H9 (cell line): ENCODE measurements at regions not wholly inside any gene's neighbourhood (a gene's known extent, or its start where the extent isn't known, plus 50 kb on each side); places are given as distances from the start of the nearest gene placed in this dataset.

Source experiments
- DNase-seq: peaks from one replicate; pipeline ENCODE4 v3.0.0-alpha.2; 2017
- H2AFZ ChIP-seq: one replicate; pipeline ENCODE4 v1.6.1; 2013; ENCODE audit warnings: mild to moderate bottlenecking, low read length, control low read depth, moderate library complexity
- H2AK5ac ChIP-seq: 2 replicates; pipeline ENCODE4 v1.6.1; 2013; ENCODE audit warnings: low read length, control low read depth, mixed read lengths; ENCODE audit not compliant: insufficient read length
- H2BK120ac ChIP-seq: one replicate; pipeline ENCODE4 v1.6.1; 2013; ENCODE audit warnings: low read depth, mild to moderate bottlenecking, low read length, control low read depth, inconsistent platforms; ENCODE audit not compliant: poor library complexity, severe bottlenecking
- H2BK12ac ChIP-seq: 2 replicates; pipeline ENCODE4 v1.6.1; 2013; ENCODE audit warnings: low read length, control low read depth, mixed read lengths, low read depth; ENCODE audit not compliant: insufficient read length
- H2BK15ac ChIP-seq: 2 replicates; pipeline ENCODE4 v1.6.1; 2013; ENCODE audit warnings: low read depth, low read length, control low read depth
- H2BK20ac ChIP-seq: one replicate; pipeline ENCODE4 v1.6.1; 2013; ENCODE audit warnings: low read depth, mild to moderate bottlenecking, low read length, control low read depth, inconsistent platforms; ENCODE audit not compliant: poor library complexity, severe bottlenecking
- H2BK5ac ChIP-seq: 2 replicates; pipeline ENCODE4 v1.6.1; 2013; ENCODE audit warnings: low read length, control low read depth, mixed read lengths; ENCODE audit not compliant: insufficient read length
- H3K14ac ChIP-seq: 2 replicates; pipeline ENCODE4 v1.6.1; 2013; ENCODE audit warnings: low read length, control low read depth; ENCODE audit not compliant: insufficient read depth
- H3K18ac ChIP-seq: 2 replicates; pipeline ENCODE4 v1.6.1; 2013; ENCODE audit warnings: low read depth, mild to moderate bottlenecking, mixed read lengths, low read length, control low read depth; ENCODE audit not compliant: insufficient read length
- H3K23ac ChIP-seq: 2 replicates; pipeline ENCODE4 v1.6.1; 2013; ENCODE audit warnings: low read length, control low read depth, mixed read lengths, low read depth; ENCODE audit not compliant: insufficient read length
- H3K23me2 ChIP-seq: 2 replicates; pipeline ENCODE4 v1.6.1; 2013; ENCODE audit warnings: low read depth, mild to moderate bottlenecking, mixed read lengths, low read length, control low read depth; ENCODE audit not compliant: insufficient read length, poor library complexity, severe bottlenecking
- H3K27ac ChIP-seq: 2 replicates; pipeline ENCODE4 v1.5.1; 2013; ENCODE audit warnings: low read length, control low read depth, mixed read lengths, low read depth; ENCODE audit not compliant: insufficient read length
- H3K27me3 ChIP-seq: 2 replicates; pipeline ENCODE4 v1.6.1; 2013; ENCODE audit warnings: low read length, control low read depth, inconsistent platforms; ENCODE audit not compliant: insufficient read depth
- H3K4ac ChIP-seq: 2 replicates; pipeline ENCODE4 v1.6.1; 2013; ENCODE audit warnings: low read depth, mild to moderate bottlenecking, control low read depth, inconsistent platforms, low read length, moderate library complexity
- H3K4me1 ChIP-seq: 2 replicates; pipeline ENCODE4 v1.6.1; 2013; ENCODE audit warnings: low read length, control low read depth, inconsistent platforms; ENCODE audit not compliant: insufficient read depth
- H3K4me2 ChIP-seq: 2 replicates; pipeline ENCODE4 v1.6.1; 2013; ENCODE audit warnings: low read length, control low read depth, mixed read lengths; ENCODE audit not compliant: insufficient read length, insufficient read depth
- H3K56ac ChIP-seq: 2 replicates; pipeline ENCODE4 v1.6.1; 2013; ENCODE audit warnings: low read depth, mild to moderate bottlenecking, mixed read lengths, low read length, control low read depth; ENCODE audit not compliant: insufficient read length
- H3K79me1 ChIP-seq: 2 replicates; pipeline ENCODE4 v1.6.1; 2013; ENCODE audit warnings: low read depth, mild to moderate bottlenecking, moderate library complexity, low read length, control low read depth, inconsistent platforms; ENCODE audit not compliant: insufficient read depth, poor library complexity, severe bottlenecking
- H3K79me2 ChIP-seq: 2 replicates; pipeline ENCODE4 v1.6.1; 2013; ENCODE audit warnings: low read length, control low read depth, inconsistent platforms; ENCODE audit not compliant: insufficient read depth
- H3K9ac ChIP-seq: 2 replicates; pipeline ENCODE4 v1.6.1; 2013; ENCODE audit warnings: low read length, control low read depth, mixed read lengths; ENCODE audit not compliant: insufficient read length; ENCODE audit errors: extremely low read depth
- H3K9me3 ChIP-seq: one replicate; pipeline ENCODE4 v1.6.1; 2013; ENCODE audit warnings: low read depth, low read length, inconsistent platforms; ENCODE audit not compliant: control insufficient read depth
- H3T11ph ChIP-seq: one replicate; pipeline ENCODE4 v1.6.1; 2013; ENCODE audit warnings: mild to moderate bottlenecking, low read length, control low read depth, inconsistent platforms
- H4K20me1 ChIP-seq: one replicate; pipeline ENCODE4 v1.6.1; 2013; ENCODE audit not compliant: control insufficient read depth, insufficient read length, insufficient read depth
- H4K5ac ChIP-seq: 2 replicates; pipeline ENCODE4 v1.6.1; 2013; ENCODE audit warnings: low read depth, mild to moderate bottlenecking, mixed read lengths, low read length, control low read depth; ENCODE audit not compliant: insufficient read length
- H4K8ac ChIP-seq: replicated peaks from 2 replicates; pipeline ENCODE4 v1.6.1; 2013; ENCODE audit warnings: low read length, control low read depth, mixed read lengths, low read depth; ENCODE audit not compliant: insufficient read length
- H4K91ac ChIP-seq: 2 replicates; pipeline ENCODE4 v1.6.1; 2013; ENCODE audit warnings: low read depth, mild to moderate bottlenecking, moderate library complexity, mixed read lengths, low read length, control low read depth; ENCODE audit not compliant: insufficient read length
- H3K27ac Mint-ChIP-seq, 3 experiments: 2 replicates in 2 of 3; 3 replicates in 1 of 3; pipeline ENCODE4 v1.8.0; 2020 to 2021; ENCODE audit warnings: mixed read lengths in 3 of 3, mild to moderate bottlenecking in 1 of 3, moderate library complexity in 1 of 3
- H3K27me3 Mint-ChIP-seq: 2 replicates; pipeline ENCODE4 v1.8.0; 2021; ENCODE audit warnings: low read depth, mild to moderate bottlenecking, moderate library complexity, mixed read lengths
- H3K36me3 Mint-ChIP-seq, 3 experiments: 2 replicates in 2 of 3; 3 replicates in 1 of 3; pipeline ENCODE4 v1.8.0; 2020 to 2021; ENCODE audit warnings: low read depth in 3 of 3, mixed read lengths in 3 of 3; ENCODE audit not compliant: insufficient read depth in 1 of 3
- H3K4me1 Mint-ChIP-seq, 2 experiments: 2 replicates each; pipeline ENCODE4 v1.8.0; 2020; ENCODE audit warnings: mixed read lengths in 2 of 2
- H3K4me3 Mint-ChIP-seq, 2 experiments: 2 replicates in 1 of 2; 3 replicates in 1 of 2; pipeline ENCODE4 v1.8.0; 2020 to 2021; ENCODE audit warnings: mild to moderate bottlenecking in 2 of 2, mixed read lengths in 2 of 2, moderate library complexity in 1 of 2
- H3K9me3 Mint-ChIP-seq, 2 experiments: 2 replicates in 1 of 2; 3 replicates in 1 of 2; pipeline ENCODE4 v1.8.0; 2020; ENCODE audit warnings: mild to moderate bottlenecking in 2 of 2, mixed read lengths in 2 of 2, moderate library complexity in 1 of 2
- TF ChIP-seq, protein P1 (sequence below): fragments of 200-600 bp; sonication (generic); conservative IDR thresholded peaks from 3 replicates; pipeline ENCODE4 v1.8.0; 2021; ENCODE audit warnings: antibody characterized with exemption, mild to moderate bottlenecking

DNA sequence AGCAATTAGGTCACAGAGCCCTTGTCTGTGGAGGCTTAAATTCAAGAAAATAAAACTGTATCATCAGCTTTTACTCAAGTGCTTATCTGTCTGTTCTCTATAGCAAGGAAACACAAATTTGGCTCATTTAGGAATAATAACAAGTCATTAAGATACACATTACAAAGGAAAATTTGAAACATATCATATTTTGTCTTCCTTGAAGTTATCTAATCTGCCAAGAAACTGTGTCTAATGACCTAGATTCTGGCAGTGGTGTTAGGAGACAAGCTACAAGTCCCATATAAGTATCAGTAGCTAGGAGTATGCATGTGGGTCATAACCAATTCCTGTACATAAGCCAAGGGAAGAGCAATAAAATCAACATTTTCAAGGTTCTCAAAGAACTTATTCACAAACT, 108.2 kb upstream of the SETMAR start:
- no peak overlapping the region for H3K4me3 Mint-ChIP-seq
- DNase-seq: no peak
- Histone ChIP-seq H3K27me3 (no peaks in the 10 kb centered on the region), H3K14ac (no peak overlapping the region), H2BK120ac (no peak overlapping the region), H3K79me2 (no peaks in the 10 kb centered on the region), H3K9ac (no peak overlapping the region), H2AK5ac (no peak overlapping the region), H2BK15ac (no peak overlapping the region), H4K5ac (no peak overlapping the region), H3K23me2 (no peaks in the 10 kb centered on the region), H2BK12ac (no peak overlapping the region), H3T11ph (no peak overlapping the region), H3K56ac (no peak overlapping the region), H3K4me1 (no peaks in the 10 kb centered on the region), H2BK20ac (no peak overlapping the region), H3K23ac (no peak overlapping the region), H3K27ac (no peak overlapping the region), H3K79me1 (no peaks in the 10 kb centered on the region), H3K9me3 (peaks cover 13% of the 10 kb centered on the region), H4K8ac (no peak overlapping the region), H4K20me1 (no peaks in the 10 kb centered on the region), H2AFZ (no peak overlapping the region), H2BK5ac (no peak overlapping the region), H3K18ac (no peak overlapping the region), H3K4me2 (no peak overlapping the region), H3K4ac (no peak overlapping the region), H4K91ac (no peak overlapping the region)
- H3K27ac Mint-ChIP-seq: no peak overlapping the region
- H3K36me3 Mint-ChIP-seq: peaks cover 0 to 5% (median 0%) of the 10 kb centered on the region in 3 experiments; a peak in 4 of 7 replicates
- TF ChIP-seq, protein P1, sequence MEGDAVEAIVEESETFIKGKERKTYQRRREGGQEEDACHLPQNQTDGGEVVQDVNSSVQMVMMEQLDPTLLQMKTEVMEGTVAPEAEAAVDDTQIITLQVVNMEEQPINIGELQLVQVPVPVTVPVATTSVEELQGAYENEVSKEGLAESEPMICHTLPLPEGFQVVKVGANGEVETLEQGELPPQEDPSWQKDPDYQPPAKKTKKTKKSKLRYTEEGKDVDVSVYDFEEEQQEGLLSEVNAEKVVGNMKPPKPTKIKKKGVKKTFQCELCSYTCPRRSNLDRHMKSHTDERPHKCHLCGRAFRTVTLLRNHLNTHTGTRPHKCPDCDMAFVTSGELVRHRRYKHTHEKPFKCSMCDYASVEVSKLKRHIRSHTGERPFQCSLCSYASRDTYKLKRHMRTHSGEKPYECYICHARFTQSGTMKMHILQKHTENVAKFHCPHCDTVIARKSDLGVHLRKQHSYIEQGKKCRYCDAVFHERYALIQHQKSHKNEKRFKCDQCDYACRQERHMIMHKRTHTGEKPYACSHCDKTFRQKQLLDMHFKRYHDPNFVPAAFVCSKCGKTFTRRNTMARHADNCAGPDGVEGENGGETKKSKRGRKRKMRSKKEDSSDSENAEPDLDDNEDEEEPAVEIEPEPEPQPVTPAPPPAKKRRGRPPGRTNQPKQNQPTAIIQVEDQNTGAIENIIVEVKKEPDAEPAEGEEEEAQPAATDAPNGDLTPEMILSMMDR: no peak
- no peaks in the 10 kb centered on the region for H3K27me3 Mint-ChIP-seq
- H3K9me3 Mint-ChIP-seq: peaks cover 9 to 15% of the 10 kb centered on the region in 2 experiments; a peak in 4 of 5 replicates
- H3K4me1 Mint-ChIP-seq: peaks cover 2 to 4% of the 10 kb centered on the region in 2 experiments
